LoVo (cell line): ENCODE measurements at regions not wholly inside any gene's neighbourhood (a gene's known extent, or its start where the extent isn't known, plus 50 kb on each side); places are given as distances from the start of the nearest gene placed in this dataset.

Source experiments
- DNase-seq: peaks from one replicate; pipeline ENCODE4 v3.0.0-alpha.2; 2016; ENCODE audit warnings: low spot score

- no peak for DNase-seq
These were observed 147.0 kb upstream of the THRB start for GRCh38 chr3:24641628-24642027.

GRCh38 chr3:24645047-24645446 lies 150.4 kb upstream of the THRB start:
- DNase-seq: no peak

- no peak for DNase-seq
These were observed 152.1 kb upstream of the THRB start for GRCh38 chr3:24646790-24647189.

- no peak for DNase-seq
These were observed 153.4 kb upstream of the THRB start for GRCh38 chr3:24648063-24648462.

GRCh38 chr3:24650839-24651238 lies 156.2 kb upstream of the THRB start:
- no peak for DNase-seq

- no peak for DNase-seq
These were observed 163.3 kb upstream of the THRB start for GRCh38 chr3:24657870-24658510.

- no peak for DNase-seq
These were observed 166.5 kb upstream of the THRB start for GRCh38 chr3:24661175-24661584.

- no peak for DNase-seq
These were observed 168.0 kb upstream of the THRB start for GRCh38 chr3:24662449-24663345.

- no peak for DNase-seq
These were observed 168.8 kb upstream of the THRB start for GRCh38 chr3:24663406-24663805.

- DNase-seq: no peak
These were observed 173.4 kb upstream of the THRB start for GRCh38 chr3:24668039-24668438.

GRCh38 chr3:24670871-24671270 lies 176.2 kb upstream of the THRB start:
- no peak for DNase-seq

- no peak for DNase-seq
These were observed 178.9 kb upstream of the THRB start for GRCh38 chr3:24673596-24673995.

GRCh38 chr3:24674261-24674660 lies 179.6 kb upstream of the THRB start:
- DNase-seq: no peak

- DNase-seq: peak; percentile 8
These were observed 183.4 kb upstream of the THRB start for GRCh38 chr3:24678021-24678420.

GRCh38 chr3:24678421-24678865 lies 183.8 kb upstream of the THRB start:
- peak; percentile 34 for DNase-seq

- no peak for DNase-seq
These were observed 184.8 kb upstream of the THRB start for GRCh38 chr3:24679429-24679828.

GRCh38 chr3:24680214-24680967 lies 185.7 kb upstream of the THRB start:
- DNase-seq: peak; percentile 55

- DNase-seq: no peak
These were observed 187.5 kb upstream of the THRB start for GRCh38 chr3:24682141-24682547.

- DNase-seq: no peak
These were observed 188.4 kb upstream of the THRB start for GRCh38 chr3:24683090-24683489.

- DNase-seq: peak; percentile 45
These were observed 189.2 kb upstream of the THRB start for GRCh38 chr3:24683633-24684384.

- no peak for DNase-seq
These were observed 189.9 kb upstream of the THRB start for GRCh38 chr3:24684506-24685023.

GRCh38 chr3:24686808-24687207 lies 192.2 kb upstream of the THRB start:
- no peak for DNase-seq
